Endothelial cell of umbilical vein (primary cell): ENCODE measurements at regions not wholly inside any gene's neighbourhood (a gene's known extent, or its start where the extent isn't known, plus 50 kb on each side); places are given as distances from the start of the nearest gene placed in this dataset.

Experiments used
- BruUV-seq: library from RNA; stranded (reverse); fragments of 400-500 nt; replicated peaks from 2 replicates; lab custom pipeline; 2021; lab: Mats Ljungman, UMichigan
- CTCF ChIA-PET: fragments of 300-600, 350-600 bp; sonication (Branson Sonifier 250); formaldehyde crosslinking; loops from one replicate; lab custom pipeline; 2021; ENCODE audit warnings: antibody characterized with exemption, inconsistent platforms; lab: Charles Lee
- POLR2A ChIA-PET: fragments of 300-600, 350-600 bp; sonication (Branson Sonifier 250); formaldehyde crosslinking; loops from one replicate; lab custom pipeline; 2021; ENCODE audit warnings: antibody characterized with exemption, inconsistent platforms; lab: Charles Lee
- DNase-seq: peaks from one replicate; pipeline ENCODE4 v3.0.0-alpha.2; 2011; ENCODE audit warnings: low read depth, low spot score
- FAIRE-seq: peaks from 2 replicates; lab custom pipeline; 2011; peaks lifted over from hg19 to GRCh38; lab: Jason Lieb, UNC
- H2AFZ ChIP-seq: 2 replicates; pipeline ENCODE4 v1.6.0; 2012; ENCODE audit warnings: low read depth, low read length, control low read depth, inconsistent platforms
- H3K27ac ChIP-seq: 2 replicates; pipeline ENCODE4 v1.5.1; 2011; ENCODE audit warnings: low read depth, mild to moderate bottlenecking, control low read depth, low read length, moderate library complexity; ENCODE audit not compliant: insufficient read depth
- H3K27me3 ChIP-seq, 2 experiments: 2 replicates each; pipeline versions ENCODE4 v1.6.0 to v1.6.1; 2011; ENCODE audit warnings: low read length in 2 of 2, mixed read lengths in 1 of 2; ENCODE audit not compliant: control insufficient read depth in 2 of 2, insufficient read depth in 2 of 2
- H3K36me3 ChIP-seq, 2 experiments: 2 replicates in 1 of 2; 3 replicates in 1 of 2; pipeline ENCODE4 v1.5.1; 2011; ENCODE audit warnings: low read length in 2 of 2, mild to moderate bottlenecking in 1 of 2, moderate library complexity in 1 of 2; ENCODE audit not compliant: control insufficient read depth in 2 of 2, insufficient read depth in 2 of 2; ENCODE audit errors: extremely low read depth in 1 of 2
- H3K4me1 ChIP-seq: 3 replicates; pipeline ENCODE4 v1.5.1; 2011; ENCODE audit warnings: mild to moderate bottlenecking, low read length; ENCODE audit not compliant: control insufficient read depth, insufficient read depth; ENCODE audit errors: extremely low read depth
- H3K4me2 ChIP-seq: 2 replicates; pipeline ENCODE4 v1.6.1; 2011; ENCODE audit warnings: low read length, control low read depth, mixed read lengths; ENCODE audit not compliant: insufficient read depth
- H3K4me3 ChIP-seq, 3 experiments: fragments of 200-600 bp in 1 of 3; sonication (generic), shearing (Covaris generic) in 1 of 3; replicated peaks in 1 of 3; 2 replicates each; pipeline ENCODE4 v1.5.1; 2011 to 2016; ENCODE audit warnings: control low read depth in 3 of 3, low read length in 3 of 3, mild to moderate bottlenecking in 2 of 3, inconsistent platforms in 1 of 3, low read depth in 1 of 3, moderate library complexity in 1 of 3; ENCODE audit not compliant: insufficient read depth in 1 of 3
- H3K79me2 ChIP-seq: 2 replicates; pipeline ENCODE4 v1.6.0; 2012; ENCODE audit warnings: low read length, inconsistent platforms; ENCODE audit not compliant: control insufficient read depth, insufficient read depth
- H3K9ac ChIP-seq: replicated peaks from 2 replicates; pipeline ENCODE3; 2011; ENCODE audit warnings: low read length, control low read depth; ENCODE audit not compliant: insufficient read depth; ENCODE audit errors: extremely low read depth
- H3K9me1 ChIP-seq: replicated peaks from 3 replicates; pipeline ENCODE4 v1.6.0; 2011; ENCODE audit warnings: mild to moderate bottlenecking, low read length; ENCODE audit not compliant: control insufficient read depth, insufficient read depth; ENCODE audit errors: extremely low read depth
- H3K9me3 ChIP-seq: replicated peaks from 2 replicates; pipeline ENCODE4 v1.5.1; 2012; ENCODE audit warnings: low read length, inconsistent platforms; ENCODE audit not compliant: control insufficient read depth, insufficient read depth
- H4K20me1 ChIP-seq: replicated peaks from 2 replicates; pipeline ENCODE3; 2011; ENCODE audit warnings: mild to moderate bottlenecking, low read length; ENCODE audit not compliant: control insufficient read depth, insufficient read depth; ENCODE audit errors: extremely low read depth
- EZH2 ChIP-seq: IDR thresholded peaks from 2 replicates; pipeline ENCODE4 v1.6.1; 2012; ENCODE audit warnings: borderline replicate concordance, low read depth, mild to moderate bottlenecking, moderate library complexity, low read length, inconsistent platforms; ENCODE audit not compliant: severe bottlenecking
- FOS ChIP-seq: IDR thresholded peaks from 2 replicates; pipeline ENCODE4 v1.6.1; 2011; ENCODE audit warnings: mild to moderate bottlenecking, low read length, moderate library complexity, borderline replicate concordance; ENCODE audit not compliant: insufficient read depth
- GATA2 ChIP-seq: IDR thresholded peaks from 2 replicates; pipeline ENCODE4 v1.7.0; 2011; ENCODE audit warnings: low read depth, mild to moderate bottlenecking, moderate library complexity, mixed read lengths, low read length; ENCODE audit not compliant: insufficient read length, insufficient read depth
- JUN ChIP-seq: IDR thresholded peaks from 2 replicates; pipeline ENCODE4 v1.6.1; 2011; ENCODE audit warnings: borderline replicate concordance, low read depth; ENCODE audit not compliant: insufficient read length, insufficient read depth
- MYC ChIP-seq: IDR thresholded peaks from one replicate; pipeline ENCODE4 v1.6.1; 2011; ENCODE audit warnings: mild to moderate bottlenecking, low read depth, low read length
- POLR2A ChIP-seq: IDR thresholded peaks from 2 replicates; pipeline ENCODE4 v1.6.1; 2012; ENCODE audit warnings: low read depth, mild to moderate bottlenecking, control low read depth, low read length
- POLR2AphosphoS5 ChIP-seq: IDR thresholded peaks from 2 replicates; pipeline ENCODE4 v1.6.1; 2012; ENCODE audit warnings: low read depth, mild to moderate bottlenecking, control low read depth, low read length, moderate library complexity; ENCODE audit not compliant: insufficient read depth
- dilution Hi-C: fragments of 300-500 bp; cut with MboI; formaldehyde crosslinking; loops from one replicate; pipeline ENCODE4 v1.15.0; 2019; ENCODE audit warnings: low sequenced_read_pairs; ENCODE audit not compliant: extremely low pct_ligation_motif_present
- intact Hi-C: fragments of 100-400 bp; cut with micrococcal nuclease; formaldehyde crosslinking; loops from one replicate; pipeline ENCODE4 v1.10.0; 2022
- TF ChIP-seq, protein P1 (sequence below), 2 donors: IDR thresholded peaks; 1 replicate in 1 of 2; 2 replicates in 1 of 2; pipeline ENCODE4 v1.5.1; 2011; ENCODE audit warnings: low read length in 2 of 2, mild to moderate bottlenecking in 2 of 2, moderate library complexity in 2 of 2, control low read depth in 1 of 2, inconsistent platforms in 1 of 2, low read depth in 1 of 2; ENCODE audit not compliant: insufficient read depth in 1 of 2; ENCODE audit errors: extremely low read depth in 1 of 2
- TF ChIP-seq, protein P2 (sequence below): IDR thresholded peaks from 2 replicates; pipeline ENCODE4 v1.6.1; 2011; ENCODE audit not compliant: insufficient read depth, insufficient read length

GRCh38 chr4:149113804-149114430 is 671.7 kb upstream of the NR3C2 start:
- dilution Hi-C loops (no loop called here), intact Hi-C loops (no loop called here)

DNA sequence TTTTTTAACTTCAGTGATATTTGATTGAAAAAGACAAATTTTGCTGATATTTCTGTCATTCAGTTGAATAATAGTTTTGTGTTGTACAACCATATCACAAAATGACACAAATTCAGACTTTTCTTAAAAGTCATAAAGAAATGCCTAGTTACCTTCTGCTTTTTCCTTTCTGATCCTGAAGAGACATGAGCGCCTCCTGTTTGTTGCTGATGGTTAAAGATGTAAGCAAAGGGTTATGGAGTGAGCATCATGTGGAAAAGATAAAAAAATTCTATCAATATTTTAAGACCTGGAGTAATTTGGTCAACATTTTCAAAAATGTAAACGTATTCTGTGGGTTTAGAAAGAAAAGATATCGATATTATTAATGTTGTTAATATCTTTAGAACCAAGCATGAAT is 669.9 kb upstream of the NR3C2 start:
- no TSS peak for BruUV-seq
- Histone ChIP-seq H3K9me1 (no peaks in the 10 kb centered on the region), H3K4me3 (no peak overlapping the region), H3K27ac (no peak overlapping the region), H3K9me3 (no peaks in the 10 kb centered on the region), H3K4me1 (no peaks in the 10 kb centered on the region), H2AFZ (no peak overlapping the region), H3K27me3 (no peaks in the 10 kb centered on the region), H3K79me2 (no peaks in the 10 kb centered on the region), H3K9ac (no peak overlapping the region), H3K4me2 (no peak overlapping the region), H4K20me1 (no peaks in the 10 kb centered on the region), H3K36me3 (no peaks in the 10 kb centered on the region)
- DNase-seq (no peak), FAIRE-seq (no peak)
- TF ChIP-seq GATA2, result no peak
- no peak for TF ChIP-seq EZH2
- no peak for TF ChIP-seq POLR2A
- no peak for TF ChIP-seq POLR2AphosphoS5
- no peak for TF ChIP-seq MYC
- TF ChIP-seq, protein P1, sequence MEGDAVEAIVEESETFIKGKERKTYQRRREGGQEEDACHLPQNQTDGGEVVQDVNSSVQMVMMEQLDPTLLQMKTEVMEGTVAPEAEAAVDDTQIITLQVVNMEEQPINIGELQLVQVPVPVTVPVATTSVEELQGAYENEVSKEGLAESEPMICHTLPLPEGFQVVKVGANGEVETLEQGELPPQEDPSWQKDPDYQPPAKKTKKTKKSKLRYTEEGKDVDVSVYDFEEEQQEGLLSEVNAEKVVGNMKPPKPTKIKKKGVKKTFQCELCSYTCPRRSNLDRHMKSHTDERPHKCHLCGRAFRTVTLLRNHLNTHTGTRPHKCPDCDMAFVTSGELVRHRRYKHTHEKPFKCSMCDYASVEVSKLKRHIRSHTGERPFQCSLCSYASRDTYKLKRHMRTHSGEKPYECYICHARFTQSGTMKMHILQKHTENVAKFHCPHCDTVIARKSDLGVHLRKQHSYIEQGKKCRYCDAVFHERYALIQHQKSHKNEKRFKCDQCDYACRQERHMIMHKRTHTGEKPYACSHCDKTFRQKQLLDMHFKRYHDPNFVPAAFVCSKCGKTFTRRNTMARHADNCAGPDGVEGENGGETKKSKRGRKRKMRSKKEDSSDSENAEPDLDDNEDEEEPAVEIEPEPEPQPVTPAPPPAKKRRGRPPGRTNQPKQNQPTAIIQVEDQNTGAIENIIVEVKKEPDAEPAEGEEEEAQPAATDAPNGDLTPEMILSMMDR (IDR thresholded peaks at IDR 0.05; ENCODE audit: extremely low read depth in 1 of 2, insufficient read depth in 1 of 2, low read depth in 1 of 2, low read length in 2 of 2), result no peak
- TF ChIP-seq JUN, result no peak
- no peak for TF ChIP-seq FOS
- TF ChIP-seq, protein P2, sequence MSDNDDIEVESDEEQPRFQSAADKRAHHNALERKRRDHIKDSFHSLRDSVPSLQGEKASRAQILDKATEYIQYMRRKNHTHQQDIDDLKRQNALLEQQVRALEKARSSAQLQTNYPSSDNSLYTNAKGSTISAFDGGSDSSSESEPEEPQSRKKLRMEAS, result no peak
- POLR2A ChIA-PET, result no interaction called here
- CTCF ChIA-PET, result no interaction called here
- intact Hi-C loops (no loop called here), dilution Hi-C loops (no loop called here)

More at GRCh38 chr4:149113804-149114430, 671.7 kb upstream of the NR3C2 start:
- Histone ChIP-seq H4K20me1 (no peaks in the 10 kb centered on the region), H3K27me3 (no peaks in the 10 kb centered on the region), H3K4me3 (no peak overlapping the region), H3K4me2 (no peak overlapping the region), H3K27ac (no peak overlapping the region), H2AFZ (no peak overlapping the region), H3K9me1 (no peaks in the 10 kb centered on the region), H3K9ac (no peak overlapping the region), H3K79me2 (no peaks in the 10 kb centered on the region), H3K9me3 (no peaks in the 10 kb centered on the region), H3K4me1 (no peaks in the 10 kb centered on the region), H3K36me3 (no peaks in the 10 kb centered on the region)
- ChIA-PET CTCF (interaction anchor here (1.2 kb wide), 1 partner anchor 10 kb away, joined by 3 read pairs; no protein-coding TSS in a partner anchor), POLR2A (no interaction called here)
- no peak for DNase-seq
- FAIRE-seq, result no peak
- BruUV-seq, result no TSS peak
- TF ChIP-seq GATA2 (no peak), FOS (peak; percentile 49), POLR2A (no peak)
